ENCODE measurements at regions not wholly inside any gene's neighbourhood (a gene's known extent, or its start where the extent isn't known, plus 50 kb on each side); places are given as distances from the start of the nearest gene placed in this dataset.

GRCh38 chr1:239443361-239443760 is 57.0 kb downstream of the CHRM3 start:
- TF ChIP-seq, protein P1, sequence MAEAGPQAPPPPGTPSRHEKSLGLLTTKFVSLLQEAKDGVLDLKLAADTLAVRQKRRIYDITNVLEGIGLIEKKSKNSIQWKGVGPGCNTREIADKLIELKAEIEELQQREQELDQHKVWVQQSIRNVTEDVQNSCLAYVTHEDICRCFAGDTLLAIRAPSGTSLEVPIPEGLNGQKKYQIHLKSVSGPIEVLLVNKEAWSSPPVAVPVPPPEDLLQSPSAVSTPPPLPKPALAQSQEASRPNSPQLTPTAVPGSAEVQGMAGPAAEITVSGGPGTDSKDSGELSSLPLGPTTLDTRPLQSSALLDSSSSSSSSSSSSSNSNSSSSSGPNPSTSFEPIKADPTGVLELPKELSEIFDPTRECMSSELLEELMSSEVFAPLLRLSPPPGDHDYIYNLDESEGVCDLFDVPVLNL (CRISPR knock-in tag; IDR thresholded peaks at IDR 0.05; ENCODE audit: borderline replicate concordance, low read depth), result no peak
- TF ChIP-seq CTCF (IDR thresholded peaks at IDR 0.05) (no peak), ATF3 (CRISPR knock-in tag; conservative IDR thresholded peaks at IDR 0.05) (no peak), FOXP1 (CRISPR knock-in tag; IDR thresholded peaks at IDR 0.05; ENCODE audit: borderline replicate concordance) (no peak), ELF4 (CRISPR knock-in tag; IDR thresholded peaks at IDR 0.05; ENCODE audit: low read depth) (no peak), MAX (CRISPR knock-in tag; IDR thresholded peaks at IDR 0.05) (no peak), FOXK1 (CRISPR knock-in tag; IDR thresholded peaks at IDR 0.05) (no peak), ETV6 (CRISPR knock-in tag; IDR thresholded peaks at IDR 0.05) (no peak), CREB1 (CRISPR knock-in tag; IDR thresholded peaks at IDR 0.05) (no peak), ESRRA (CRISPR knock-in tag; IDR thresholded peaks at IDR 0.05; ENCODE audit: borderline replicate concordance) (no peak), NR2C2 (CRISPR knock-in tag; IDR thresholded peaks at IDR 0.05) (no peak), ZNF263 (CRISPR knock-in tag; IDR thresholded peaks at IDR 0.05; ENCODE audit: low read depth) (no peak)
- TF ChIP-seq, protein P2, sequence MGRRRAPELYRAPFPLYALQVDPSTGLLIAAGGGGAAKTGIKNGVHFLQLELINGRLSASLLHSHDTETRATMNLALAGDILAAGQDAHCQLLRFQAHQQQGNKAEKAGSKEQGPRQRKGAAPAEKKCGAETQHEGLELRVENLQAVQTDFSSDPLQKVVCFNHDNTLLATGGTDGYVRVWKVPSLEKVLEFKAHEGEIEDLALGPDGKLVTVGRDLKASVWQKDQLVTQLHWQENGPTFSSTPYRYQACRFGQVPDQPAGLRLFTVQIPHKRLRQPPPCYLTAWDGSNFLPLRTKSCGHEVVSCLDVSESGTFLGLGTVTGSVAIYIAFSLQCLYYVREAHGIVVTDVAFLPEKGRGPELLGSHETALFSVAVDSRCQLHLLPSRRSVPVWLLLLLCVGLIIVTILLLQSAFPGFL (CRISPR knock-in tag; IDR thresholded peaks at IDR 0.05; ENCODE audit: borderline replicate concordance), result no peak
- TF ChIP-seq, protein P3, sequence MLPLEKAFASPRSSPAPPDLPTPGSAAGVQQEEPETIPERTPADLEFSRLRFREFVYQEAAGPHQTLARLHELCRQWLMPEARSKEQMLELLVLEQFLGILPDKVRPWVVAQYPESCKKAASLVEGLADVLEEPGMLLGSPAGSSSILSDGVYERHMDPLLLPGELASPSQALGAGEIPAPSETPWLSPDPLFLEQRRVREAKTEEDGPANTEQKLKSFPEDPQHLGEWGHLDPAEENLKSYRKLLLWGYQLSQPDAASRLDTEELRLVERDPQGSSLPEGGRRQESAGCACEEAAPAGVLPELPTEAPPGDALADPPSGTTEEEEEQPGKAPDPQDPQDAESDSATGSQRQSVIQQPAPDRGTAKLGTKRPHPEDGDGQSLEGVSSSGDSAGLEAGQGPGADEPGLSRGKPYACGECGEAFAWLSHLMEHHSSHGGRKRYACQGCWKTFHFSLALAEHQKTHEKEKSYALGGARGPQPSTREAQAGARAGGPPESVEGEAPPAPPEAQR (CRISPR knock-in tag; IDR thresholded peaks at IDR 0.05), result no peak

Data from WTC11 (cell line).